ENCODE measurements at regions not wholly inside any gene's neighbourhood (a gene's known extent, or its start where the extent isn't known, plus 50 kb on each side); places are given as distances from the start of the nearest gene placed in this dataset.
A peak's percentile ranks its signal among the peaks of the same experiment; 100 is the strongest.

- no peak overlapping the region for H4K8ac ChIP-seq (ENCODE audit: extremely low read depth, insufficient read depth, low read length)
- H3K56ac ChIP-seq (replicated peaks; ENCODE audit: insufficient read length, low read depth, low read length) = no peak overlapping the region
- H3K27me3 ChIP-seq (replicated peaks in 1 of 4; ENCODE audit: control insufficient read depth in 3 of 4, extremely low read depth in 1 of 4, insufficient read depth in 3 of 4, low read length in 3 of 4) = no peaks in the 10 kb centered on the region
- 0 out of 4 replicates have a peak, but pooled peaks cover 0 to 3% of the 10 kb centered on the region in 2 experiments for H3K9me3 ChIP-seq (ENCODE audit: insufficient read depth in 2 of 2, low read depth in 1 of 2, low read length in 1 of 2)
- H2BK20ac ChIP-seq (ENCODE audit: low read length) = 0 out of 2 replicates have a peak overlapping the region, but pooled peaks have one; percentile 10
- no peak overlapping the region for H3K23ac ChIP-seq (ENCODE audit: insufficient read length)
- H3K9ac ChIP-seq (replicated peaks in 1 of 4; ENCODE audit: extremely low read depth in 1 of 4, low read depth in 3 of 4, low read length in 3 of 4) = no peak overlapping the region
- no peaks in the 10 kb centered on the region for H4K20me1 ChIP-seq (replicated peaks in 1 of 2; ENCODE audit: control insufficient read depth in 1 of 2, insufficient read depth in 2 of 2, low read length in 2 of 2)
- no peak overlapping the region for H2BK5ac ChIP-seq (ENCODE audit: low read depth, low read length)
- no peak overlapping the region for H3K4me3 ChIP-seq (ENCODE audit: extremely low read depth in 1 of 4, insufficient read depth in 2 of 4, low read depth in 3 of 4, low read length in 4 of 4)
- H3K79me1 ChIP-seq (ENCODE audit: low read depth, low read length) = no peaks in the 10 kb centered on the region
- H4K5ac ChIP-seq (ENCODE audit: insufficient read length, low read depth, low read length) = no peak overlapping the region
- H3K14ac ChIP-seq (ENCODE audit: insufficient read length) = no peak overlapping the region
- H2BK120ac ChIP-seq (replicated peaks; ENCODE audit: low read depth, low read length) = no peak overlapping the region
- H3K4ac ChIP-seq (replicated peaks; ENCODE audit: insufficient read length, low read depth, low read length) = no peak overlapping the region
- no peak overlapping the region for H2AFZ ChIP-seq (ENCODE audit: low read length)
- no peaks in the 10 kb centered on the region for H3K23me2 ChIP-seq (ENCODE audit: low read depth, low read length)
- no peak for TF ChIP-seq RBBP5 (IDR thresholded peaks at IDR 0.05; ENCODE audit: borderline replicate concordance, low read depth, low read length)
- TF ChIP-seq E2F6 (IDR thresholded peaks at IDR 0.05) = no peak
- no peak for TF ChIP-seq MAFK (IDR thresholded peaks at IDR 0.05; ENCODE audit: low read depth, low read length)
- TF ChIP-seq HDAC2 (IDR thresholded peaks at IDR 0.05; ENCODE audit: borderline replicate concordance in 1 of 2, low read depth in 2 of 2, low read length in 2 of 2) = no peak
- TF ChIP-seq SIRT6 (IDR thresholded peaks at IDR 0.05; ENCODE audit: low read length) = no peak
- no peak for TF ChIP-seq RAD21 (IDR thresholded peaks at IDR 0.05 in 1 of 2, conservative IDR thresholded peaks at IDR 0.05 in 1 of 2; ENCODE audit: low read depth in 2 of 2, low read length in 2 of 2)
- TF ChIP-seq KDM4A (IDR thresholded peaks at IDR 0.05; ENCODE audit: low read depth, low read length, severe bottlenecking) = no peak
- TF ChIP-seq EP300 (IDR thresholded peaks at IDR 0.05; ENCODE audit: borderline replicate concordance in 1 of 2, low read depth in 2 of 2, low read length in 2 of 2) = no peak
- H3K36me3 ChIP-seq (ENCODE audit: control insufficient read depth in 2 of 4, insufficient read depth in 4 of 4, low read length in 3 of 4) = no peaks in the 10 kb centered on the region
- H2BK12ac ChIP-seq (ENCODE audit: low read depth, low read length) = no peak overlapping the region
- no peaks in the 10 kb centered on the region for H3K4me1 ChIP-seq (replicated peaks in 1 of 4; ENCODE audit: control insufficient read depth in 3 of 4, insufficient read depth in 4 of 4, low read length in 3 of 4)
- H3K79me2 ChIP-seq (ENCODE audit: control insufficient read depth in 1 of 2, insufficient read depth in 2 of 2, low read length in 2 of 2) = no peaks in the 10 kb centered on the region
- no peak overlapping the region for H3K18ac ChIP-seq (ENCODE audit: extremely low read depth, low read length)
- WGBS, 2 experiments (ENCODE audit: extremely low coverage in 1 of 2, insufficient coverage in 1 of 2, insufficient read length in 1 of 2, insufficient replicate concordance in 2 of 2, low coverage in 1 of 2, low lambda C conversion rate in 2 of 2, missing lambda C conversion rate in 1 of 2) = 88% methylated on average over 1 of the region's 1 CpG; no CpG with 5 or more reads in 1 of the 2 experiments
- ChIA-PET POLR2A (ENCODE audit: partially characterized antibody) (no interaction called here), CTCF (ENCODE audit: partially characterized antibody) (interaction anchor here (2.5 kb wide), 1 partner anchor 11 kb away, joined by 7 read pairs; no protein-coding TSS in a partner anchor)
- FAIRE-seq (no peak), DNase-seq (ENCODE audit: low read depth in 1 of 2, low spot score in 2 of 2) (no peak)
- H3K27ac ChIP-seq (ENCODE audit: low read depth, low read length) = no peak overlapping the region
- H2AK5ac ChIP-seq (ENCODE audit: low read depth, low read length) = no peak overlapping the region
- H2BK15ac ChIP-seq (ENCODE audit: low read length) = no peak overlapping the region
- peak overlapping the region; percentile 15 for H4K91ac ChIP-seq (replicated peaks; ENCODE audit: insufficient read length, low read length)
- H3K4me2 ChIP-seq (ENCODE audit: insufficient read depth in 1 of 2, low read depth in 2 of 2, low read length in 2 of 2) = no peak overlapping the region
These were observed 691.6 kb downstream of the TMTC2 start for GRCh38 chr12:83378186-83378727.

All from H1 (cell line).